SK-N-SH (cell line): ENCODE measurements at regions not wholly inside any gene's neighbourhood (a gene's known extent, or its start where the extent isn't known, plus 50 kb on each side); places are given as distances from the start of the nearest gene placed in this dataset.

Source experiments
- CTCF ChIA-PET: fragments of 300-600, 350-600 bp; formaldehyde crosslinking; extraction: SDS; loops from one replicate; lab custom pipeline; 2021; lab: Yijun Ruan, JAX
- POLR2A ChIA-PET: fragments of 350-600 bp; sonication (Branson Sonifier 250); formaldehyde crosslinking; extraction: SDS; loops from one replicate; lab custom pipeline; 2020; ENCODE audit warnings: antibody characterized with exemption, inconsistent platforms; lab: Yijun Ruan, JAX
- DNase-seq: peaks from one replicate; pipeline ENCODE4 v3.0.0; 2012
- H2AFZ ChIP-seq: fragments of 200-600 bp; sonication (generic); 2 replicates; pipeline ENCODE4 v1.8.1; 2016; ENCODE audit warnings: antibody characterized with exemption, mild to moderate bottlenecking, low read depth
- H3F3A ChIP-seq: fragments of 200-600 bp; sonication (generic); replicated peaks from 2 replicates; pipeline ENCODE3; 2016; ENCODE audit warnings: antibody characterized with exemption, mild to moderate bottlenecking; ENCODE audit not compliant: insufficient read depth
- H3K27ac ChIP-seq, 2 experiments: fragments of 200-500 bp in 1 of 2; fragments of 200-600 bp in 1 of 2; sonication (Bioruptor generic) in 1 of 2; sonication (generic), shearing (Covaris generic) in 1 of 2; 2 replicates each; pipeline versions ENCODE4 v1.5.1 to v1.6.1; 2014 to 2016; ENCODE audit warnings: low read depth in 2 of 2, inconsistent platforms in 1 of 2, low read length in 1 of 2, mild to moderate bottlenecking in 1 of 2, mixed read lengths in 1 of 2
- H3K27me3 ChIP-seq: fragments of 200-600 bp; sonication (generic), shearing (Covaris generic); 2 replicates; pipeline ENCODE4 v1.6.1; 2016; ENCODE audit warnings: mixed run types; ENCODE audit not compliant: insufficient read depth
- H3K36me3 ChIP-seq, 2 experiments: fragments of 200-500 bp in 1 of 2; fragments of 200-600 bp in 1 of 2; sonication (Bioruptor generic) in 1 of 2; sonication (generic) in 1 of 2; replicated peaks in 1 of 2; 2 replicates each; pipeline versions ENCODE3 to v1.5.1; 2014 to 2016; ENCODE audit warnings: low read length in 1 of 2, mild to moderate bottlenecking in 1 of 2; ENCODE audit not compliant: insufficient read depth in 2 of 2, control insufficient read depth in 1 of 2
- H3K4me1 ChIP-seq, 2 experiments: fragments of 200-500 bp in 1 of 2; fragments of 200-600 bp in 1 of 2; sonication (Bioruptor generic) in 1 of 2; sonication (generic), shearing (Covaris generic) in 1 of 2; 2 replicates each; pipeline versions ENCODE4 v1.5.1 to v1.6.1; 2014 to 2016; ENCODE audit warnings: low read depth in 1 of 2, low read length in 1 of 2, mixed run types in 1 of 2; ENCODE audit not compliant: insufficient read depth in 2 of 2, control insufficient read depth in 1 of 2
- H3K4me2 ChIP-seq: fragments of 200-600 bp; sonication (generic), shearing (Covaris generic); 2 replicates; pipeline ENCODE4 v1.6.1; 2017; ENCODE audit warnings: mixed run types
- H3K4me3 ChIP-seq, 2 experiments: fragments of 200-500 bp in 1 of 2; fragments of 200-600 bp in 1 of 2; sonication (Bioruptor generic) in 1 of 2; sonication (generic), shearing (Covaris generic) in 1 of 2; 2 replicates each; pipeline versions ENCODE4 v1.5.1 to v1.8.1; 2014 to 2016; ENCODE audit warnings: low read depth in 2 of 2, inconsistent platforms in 1 of 2, low read length in 1 of 2, mild to moderate bottlenecking in 1 of 2, mixed read lengths in 1 of 2, moderate library complexity in 1 of 2
- H3K79me2 ChIP-seq: fragments of 200-600 bp; sonication (generic); 2 replicates; pipeline ENCODE4 v1.8.1; 2017; ENCODE audit warnings: mild to moderate bottlenecking; ENCODE audit not compliant: insufficient read depth
- H3K9ac ChIP-seq: fragments of 200-600 bp; sonication (generic); 2 replicates; pipeline ENCODE4 v1.6.1; 2017; ENCODE audit warnings: mixed run types
- H3K9me2 ChIP-seq: fragments of 200-600 bp; sonication (generic); 2 replicates; pipeline ENCODE4 v1.6.1; 2017; ENCODE audit warnings: mixed run types
- H3K9me3 ChIP-seq: fragments of 200-600 bp; sonication (generic); 2 replicates; pipeline ENCODE4 v1.6.1; 2017; ENCODE audit warnings: mixed run types, mild to moderate bottlenecking, moderate library complexity
- H4K20me1 ChIP-seq: fragments of 200-600 bp; sonication (generic); 2 replicates; pipeline ENCODE4 v1.6.1; 2017; ENCODE audit warnings: mild to moderate bottlenecking, mixed run types; ENCODE audit not compliant: insufficient read depth
- FOSL2 ChIP-seq: IDR thresholded peaks from 2 replicates; pipeline ENCODE4 v1.4.0; 2012; ENCODE audit warnings: low read depth, mild to moderate bottlenecking, moderate library complexity, borderline replicate concordance
- FOXJ3 ChIP-seq: sonication (generic); formaldehyde crosslinking; IDR thresholded peaks from 2 replicates; pipeline ENCODE4 v1.5.1; 2020; ENCODE audit warnings: mild to moderate bottlenecking, missing genetic modification reagents
- GATA2 ChIP-seq: sonication (generic); formaldehyde crosslinking; IDR thresholded peaks from 2 replicates; pipeline ENCODE4 v1.5.0; 2020; ENCODE audit warnings: mild to moderate bottlenecking, missing genetic modification reagents
- MXI1 ChIP-seq: IDR thresholded peaks from 2 replicates; pipeline ENCODE4 v1.6.1; 2012; ENCODE audit warnings: mild to moderate bottlenecking, low read depth, low read length, improper control_type of control experiment
- RCOR1 ChIP-seq: fragments of 150-350 bp; IDR thresholded peaks from 2 replicates; pipeline ENCODE4 v1.6.1; 2017; ENCODE audit warnings: antibody characterized with exemption, low read length
- RXRA ChIP-seq: IDR thresholded peaks from 2 replicates; pipeline ENCODE4 v1.4.0; 2012; ENCODE audit warnings: low read depth, mild to moderate bottlenecking, borderline replicate concordance
- SIN3A ChIP-seq: IDR thresholded peaks from 2 replicates; pipeline ENCODE4 v1.6.1; 2012; ENCODE audit warnings: low read depth, mild to moderate bottlenecking, low read length, moderate library complexity, borderline replicate concordance
- SMC3 ChIP-seq: IDR thresholded peaks from 2 replicates; pipeline ENCODE4 v1.6.1; 2012; ENCODE audit warnings: low read depth, low read length, improper control_type of control experiment
- TEAD4 ChIP-seq: IDR thresholded peaks from 2 replicates; pipeline ENCODE4 v1.4.0; 2012; ENCODE audit warnings: mild to moderate bottlenecking, borderline replicate concordance; ENCODE audit not compliant: insufficient read depth
- YY1 ChIP-seq: IDR thresholded peaks from 2 replicates; pipeline ENCODE4 v1.4.0; 2012; ENCODE audit warnings: low read depth, mild to moderate bottlenecking
- WGBS: methylation state at CpG from one replicate; pipeline ENCODE4 v1.1.6; 2017; ENCODE audit warnings: low lambda C conversion rate; 5-methylcytosine and 5-hydroxymethylcytosine counted together
- TF ChIP-seq, protein P1 (sequence below): IDR thresholded peaks from 2 replicates; pipeline ENCODE4 v1.6.1; 2012; ENCODE audit warnings: mild to moderate bottlenecking, low read depth, low read length, moderate library complexity
- TF ChIP-seq, protein P2 (sequence below): fragments of 150-350 bp; IDR thresholded peaks from 2 replicates; pipeline ENCODE4 v1.6.1; 2016; ENCODE audit warnings: mild to moderate bottlenecking, low read depth, low read length
- TF ChIP-seq, protein P3 (sequence below): fragments of 200-600 bp; sonication (generic); IDR thresholded peaks from 2 replicates; pipeline ENCODE4 v1.6.1; 2017; ENCODE audit warnings: antibody characterized with exemption, mild to moderate bottlenecking, moderate library complexity
- TF ChIP-seq, protein P4 (sequence below): IDR thresholded peaks from 2 replicates; pipeline ENCODE4 v1.4.0; 2012; ENCODE audit warnings: low read depth, borderline replicate concordance
- TF ChIP-seq, protein P5 (sequence below): IDR thresholded peaks from 2 replicates; pipeline ENCODE4 v1.4.0; 2012; ENCODE audit warnings: low read depth

DNA sequence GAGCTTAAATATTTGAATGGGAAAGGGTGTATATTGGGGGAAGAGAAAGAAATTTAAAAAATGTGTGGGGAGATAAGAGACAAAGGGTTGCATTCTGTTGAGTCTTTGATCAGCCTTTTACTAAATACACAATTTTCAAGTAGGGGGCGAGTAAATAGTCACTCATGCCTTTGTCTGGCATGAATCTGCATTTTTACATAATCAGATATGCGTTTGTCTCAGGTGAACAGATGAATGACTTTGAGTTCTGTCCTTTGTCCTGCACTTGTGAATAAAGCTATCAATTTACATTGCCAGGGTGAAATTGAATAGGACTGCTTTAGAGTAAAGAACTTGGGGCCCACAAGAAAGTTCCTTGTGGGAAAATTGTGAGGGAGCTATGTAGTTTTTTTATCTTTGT is 523.6 kb upstream of the LUZP2 start:
- no peak overlapping the region for H3K9ac ChIP-seq
- TF ChIP-seq SIN3A (no peak), RCOR1 (no peak), RXRA (no peak), YY1 (no peak), MXI1 (no peak), FOXJ3 (no peak), SMC3 (no peak), TEAD4 (no peak), FOSL2 (no peak), GATA2 (CRISPR knock-in tag) (no peak)
- TF ChIP-seq, protein P1, sequence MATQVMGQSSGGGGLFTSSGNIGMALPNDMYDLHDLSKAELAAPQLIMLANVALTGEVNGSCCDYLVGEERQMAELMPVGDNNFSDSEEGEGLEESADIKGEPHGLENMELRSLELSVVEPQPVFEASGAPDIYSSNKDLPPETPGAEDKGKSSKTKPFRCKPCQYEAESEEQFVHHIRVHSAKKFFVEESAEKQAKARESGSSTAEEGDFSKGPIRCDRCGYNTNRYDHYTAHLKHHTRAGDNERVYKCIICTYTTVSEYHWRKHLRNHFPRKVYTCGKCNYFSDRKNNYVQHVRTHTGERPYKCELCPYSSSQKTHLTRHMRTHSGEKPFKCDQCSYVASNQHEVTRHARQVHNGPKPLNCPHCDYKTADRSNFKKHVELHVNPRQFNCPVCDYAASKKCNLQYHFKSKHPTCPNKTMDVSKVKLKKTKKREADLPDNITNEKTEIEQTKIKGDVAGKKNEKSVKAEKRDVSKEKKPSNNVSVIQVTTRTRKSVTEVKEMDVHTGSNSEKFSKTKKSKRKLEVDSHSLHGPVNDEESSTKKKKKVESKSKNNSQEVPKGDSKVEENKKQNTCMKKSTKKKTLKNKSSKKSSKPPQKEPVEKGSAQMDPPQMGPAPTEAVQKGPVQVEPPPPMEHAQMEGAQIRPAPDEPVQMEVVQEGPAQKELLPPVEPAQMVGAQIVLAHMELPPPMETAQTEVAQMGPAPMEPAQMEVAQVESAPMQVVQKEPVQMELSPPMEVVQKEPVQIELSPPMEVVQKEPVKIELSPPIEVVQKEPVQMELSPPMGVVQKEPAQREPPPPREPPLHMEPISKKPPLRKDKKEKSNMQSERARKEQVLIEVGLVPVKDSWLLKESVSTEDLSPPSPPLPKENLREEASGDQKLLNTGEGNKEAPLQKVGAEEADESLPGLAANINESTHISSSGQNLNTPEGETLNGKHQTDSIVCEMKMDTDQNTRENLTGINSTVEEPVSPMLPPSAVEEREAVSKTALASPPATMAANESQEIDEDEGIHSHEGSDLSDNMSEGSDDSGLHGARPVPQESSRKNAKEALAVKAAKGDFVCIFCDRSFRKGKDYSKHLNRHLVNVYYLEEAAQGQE: no peak
- TF ChIP-seq, protein P2, sequence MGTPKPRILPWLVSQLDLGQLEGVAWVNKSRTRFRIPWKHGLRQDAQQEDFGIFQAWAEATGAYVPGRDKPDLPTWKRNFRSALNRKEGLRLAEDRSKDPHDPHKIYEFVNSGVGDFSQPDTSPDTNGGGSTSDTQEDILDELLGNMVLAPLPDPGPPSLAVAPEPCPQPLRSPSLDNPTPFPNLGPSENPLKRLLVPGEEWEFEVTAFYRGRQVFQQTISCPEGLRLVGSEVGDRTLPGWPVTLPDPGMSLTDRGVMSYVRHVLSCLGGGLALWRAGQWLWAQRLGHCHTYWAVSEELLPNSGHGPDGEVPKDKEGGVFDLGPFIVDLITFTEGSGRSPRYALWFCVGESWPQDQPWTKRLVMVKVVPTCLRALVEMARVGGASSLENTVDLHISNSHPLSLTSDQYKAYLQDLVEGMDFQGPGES: no peak
- TF ChIP-seq, protein P3, sequence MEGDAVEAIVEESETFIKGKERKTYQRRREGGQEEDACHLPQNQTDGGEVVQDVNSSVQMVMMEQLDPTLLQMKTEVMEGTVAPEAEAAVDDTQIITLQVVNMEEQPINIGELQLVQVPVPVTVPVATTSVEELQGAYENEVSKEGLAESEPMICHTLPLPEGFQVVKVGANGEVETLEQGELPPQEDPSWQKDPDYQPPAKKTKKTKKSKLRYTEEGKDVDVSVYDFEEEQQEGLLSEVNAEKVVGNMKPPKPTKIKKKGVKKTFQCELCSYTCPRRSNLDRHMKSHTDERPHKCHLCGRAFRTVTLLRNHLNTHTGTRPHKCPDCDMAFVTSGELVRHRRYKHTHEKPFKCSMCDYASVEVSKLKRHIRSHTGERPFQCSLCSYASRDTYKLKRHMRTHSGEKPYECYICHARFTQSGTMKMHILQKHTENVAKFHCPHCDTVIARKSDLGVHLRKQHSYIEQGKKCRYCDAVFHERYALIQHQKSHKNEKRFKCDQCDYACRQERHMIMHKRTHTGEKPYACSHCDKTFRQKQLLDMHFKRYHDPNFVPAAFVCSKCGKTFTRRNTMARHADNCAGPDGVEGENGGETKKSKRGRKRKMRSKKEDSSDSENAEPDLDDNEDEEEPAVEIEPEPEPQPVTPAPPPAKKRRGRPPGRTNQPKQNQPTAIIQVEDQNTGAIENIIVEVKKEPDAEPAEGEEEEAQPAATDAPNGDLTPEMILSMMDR: no peak
- TF ChIP-seq, protein P4, sequence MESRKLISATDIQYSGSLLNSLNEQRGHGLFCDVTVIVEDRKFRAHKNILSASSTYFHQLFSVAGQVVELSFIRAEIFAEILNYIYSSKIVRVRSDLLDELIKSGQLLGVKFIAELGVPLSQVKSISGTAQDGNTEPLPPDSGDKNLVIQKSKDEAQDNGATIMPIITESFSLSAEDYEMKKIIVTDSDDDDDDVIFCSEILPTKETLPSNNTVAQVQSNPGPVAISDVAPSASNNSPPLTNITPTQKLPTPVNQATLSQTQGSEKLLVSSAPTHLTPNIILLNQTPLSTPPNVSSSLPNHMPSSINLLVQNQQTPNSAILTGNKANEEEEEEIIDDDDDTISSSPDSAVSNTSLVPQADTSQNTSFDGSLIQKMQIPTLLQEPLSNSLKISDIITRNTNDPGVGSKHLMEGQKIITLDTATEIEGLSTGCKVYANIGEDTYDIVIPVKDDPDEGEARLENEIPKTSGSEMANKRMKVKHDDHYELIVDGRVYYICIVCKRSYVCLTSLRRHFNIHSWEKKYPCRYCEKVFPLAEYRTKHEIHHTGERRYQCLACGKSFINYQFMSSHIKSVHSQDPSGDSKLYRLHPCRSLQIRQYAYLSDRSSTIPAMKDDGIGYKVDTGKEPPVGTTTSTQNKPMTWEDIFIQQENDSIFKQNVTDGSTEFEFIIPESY: no peak
- TF ChIP-seq, protein P5, sequence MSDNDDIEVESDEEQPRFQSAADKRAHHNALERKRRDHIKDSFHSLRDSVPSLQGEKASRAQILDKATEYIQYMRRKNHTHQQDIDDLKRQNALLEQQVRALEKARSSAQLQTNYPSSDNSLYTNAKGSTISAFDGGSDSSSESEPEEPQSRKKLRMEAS: no peak
- TF ChIP-seq, all 33 proteins: peak for 0
- Histone ChIP-seq H3K4me3 (no peak overlapping the region), H3K27me3 (no peaks in the 10 kb centered on the region), H3K9me2 (no peaks in the 10 kb centered on the region), H3K36me3 (no peaks in the 10 kb centered on the region), H3K27ac (no peak overlapping the region), H3K4me1 (no peaks in the 10 kb centered on the region; a peak in 1 of 4 replicates), H3K4me2 (no peak overlapping the region), H4K20me1 (no peaks in the 10 kb centered on the region), H3F3A (peaks cover 14% of the 10 kb centered on the region), H3K79me2 (no peaks in the 10 kb centered on the region), H2AFZ (no peak overlapping the region), H3K9me3 (no peaks in the 10 kb centered on the region)
- 59% methylated on average over 2 of the region's 2 CpGs for WGBS
- POLR2A ChIA-PET: no interaction called here
- DNase-seq: no peak
- CTCF ChIA-PET: no interaction called here
